GM12878 (cell line): ENCODE measurements at regions not wholly inside any gene's neighbourhood (a gene's known extent, or its start where the extent isn't known, plus 50 kb on each side); places are given as distances from the start of the nearest gene placed in this dataset.

Source experiments
- ATAC-seq: fragments of 200-7000 bp; cut with Tn5 transposase; 3 replicates; pipeline ENCODE4 v1.9.1; 2020; ENCODE audit warnings: mild to moderate bottlenecking, moderate library complexity
- BruUV-seq: library from RNA; stranded (reverse); fragments of 400-500 nt; replicated peaks from 2 replicates; lab custom pipeline; 2021; lab: Mats Ljungman, UMichigan
- CTCF ChIA-PET: fragments of 300-600 bp; sonication (Branson Sonifier 250); formaldehyde crosslinking; extraction: SDS; loops from one replicate; lab custom pipeline; 2021; ENCODE audit warnings: inconsistent platforms; lab: Yijun Ruan, JAX
- POLR2A ChIA-PET: fragments of 350-600 bp; formaldehyde crosslinking; extraction: SDS; loops from one replicate; lab custom pipeline; 2021; ENCODE audit warnings: inconsistent platforms; lab: Charles Lee
- RAD21 ChIA-PET: fragments of 300-600 bp; sonication (Branson Sonifier 250); formaldehyde crosslinking; loops from one replicate; lab custom pipeline; 2023; ENCODE audit warnings: antibody characterized with exemption; ENCODE audit not compliant: unreplicated experiment; lab: Charles Lee
- SMC1A ChIA-PET: fragments of 300-600 bp; sonication (Branson Sonifier 250); formaldehyde crosslinking; loops from one replicate; lab custom pipeline; 2023; ENCODE audit not compliant: unreplicated experiment, uncharacterized antibody; lab: Charles Lee
- DNase-seq: peaks from one replicate; pipeline ENCODE4 v3.0.0-alpha.2; 2011; ENCODE audit warnings: low read depth, low spot score
- FAIRE-seq: peaks from 3 replicates; lab custom pipeline; 2011; peaks lifted over from hg19 to GRCh38; lab: Jason Lieb, UNC
- H2AFZ ChIP-seq: 2 replicates; pipeline ENCODE4 v1.6.0; 2011; ENCODE audit warnings: low read depth, low read length, control low read depth; ENCODE audit not compliant: control insufficient read depth
- H3K27ac ChIP-seq: 2 replicates; pipeline ENCODE4 v1.5.1; 2011; ENCODE audit warnings: control low read depth; ENCODE audit not compliant: control insufficient read depth, insufficient read depth
- H3K27me3 ChIP-seq, 2 experiments: replicated peaks in 1 of 2; 2 replicates each; pipeline versions ENCODE4 v1.6.0 to v1.6.1; 2011; ENCODE audit warnings: low read length in 1 of 2; ENCODE audit not compliant: control insufficient read depth in 2 of 2, insufficient read depth in 2 of 2
- H3K36me3 ChIP-seq, 2 experiments: 2 replicates each; pipeline ENCODE4 v1.5.1; 2011; ENCODE audit warnings: low read length in 1 of 2; ENCODE audit not compliant: control insufficient read depth in 2 of 2, insufficient read depth in 2 of 2
- H3K4me1 ChIP-seq: 2 replicates; pipeline ENCODE4 v1.6.1; 2011; ENCODE audit warnings: mild to moderate bottlenecking, low read length, moderate library complexity, mixed read lengths; ENCODE audit not compliant: control insufficient read depth, insufficient read depth
- H3K4me2 ChIP-seq: 2 replicates; pipeline ENCODE4 v1.6.0; 2011; ENCODE audit warnings: control low read depth; ENCODE audit not compliant: control insufficient read depth, insufficient read depth
- H3K4me3 ChIP-seq: fragments of 200-600 bp; sonication (generic); 2 replicates; pipeline ENCODE4 v1.5.1; 2016
- H3K79me2 ChIP-seq: 2 replicates; pipeline ENCODE4 v1.6.0; 2011; ENCODE audit warnings: low read length; ENCODE audit not compliant: control insufficient read depth, insufficient read depth
- H3K9ac ChIP-seq: 2 replicates; pipeline ENCODE4 v1.8.0; 2011; ENCODE audit warnings: low read length, control low read depth, mixed read lengths; ENCODE audit not compliant: control insufficient read depth, insufficient read depth
- H3K9me3 ChIP-seq: replicated peaks from 3 replicates; pipeline ENCODE4 v1.5.1; 2011; ENCODE audit warnings: mild to moderate bottlenecking, low read length; ENCODE audit not compliant: control insufficient read depth, insufficient read depth
- H4K20me1 ChIP-seq: 2 replicates; pipeline ENCODE4 v1.6.0; 2011; ENCODE audit not compliant: control insufficient read depth, insufficient read depth
- ZNF592 ChIP-seq: fragments of 450-650 bp; IDR thresholded peaks from 2 replicates; pipeline ENCODE4 v1.6.1; 2017; ENCODE audit warnings: mild to moderate bottlenecking, moderate library complexity
- ZNF687 ChIP-seq: fragments of 450-650 bp; IDR thresholded peaks from 2 replicates; pipeline ENCODE4 v1.6.1; 2017; ENCODE audit warnings: mild to moderate bottlenecking, moderate library complexity
- WGBS: methylation state at CpG from one replicate; pipeline ENCODE4 v1.1.6; 2016; ENCODE audit warnings: low lambda C conversion rate; ENCODE audit not compliant: insufficient replicate concordance, insufficient coverage; ENCODE audit errors: missing lambda C conversion rate; 5-methylcytosine and 5-hydroxymethylcytosine counted together
- in situ Hi-C: fragments of 300-500 bp; cut with MboI; formaldehyde crosslinking; loops from 9 replicates; pipeline ENCODE4 v1.14.3; 2018; ENCODE audit warnings: mixed read lengths
- intact Hi-C: fragments of 100-400 bp; cut with micrococcal nuclease; formaldehyde crosslinking; loops from one replicate; pipeline ENCODE4 v1.14.2; 2022; ENCODE audit not compliant: unreplicated experiment

- RAD21 ChIA-PET, result interaction anchor here (1.6 kb wide), 1 partner anchor 13 kb away, joined by 5 read pairs; no protein-coding TSS in a partner anchor
- CTCF ChIA-PET, result interaction anchor here (1.8 kb wide), 1 partner anchor 111 kb away, joined by 6 read pairs; no protein-coding TSS in a partner anchor
- H3K27me3 ChIP-seq, result no peaks in the 10 kb centered on the region
- no peak overlapping the region for H3K9ac ChIP-seq
- no peak overlapping the region for H2AFZ ChIP-seq
- WGBS, result 67% methylated on average over 3 of the region's 3 CpGs
- no peak overlapping the region for H3K4me2 ChIP-seq
- intact Hi-C loops, result no loop called here
- H3K4me1 ChIP-seq, result no peaks in the 10 kb centered on the region
- POLR2A ChIA-PET, result no interaction called here
- in situ Hi-C loops, result no loop called here
- no peaks in the 10 kb centered on the region for H3K36me3 ChIP-seq
- FAIRE-seq (no peak), ATAC-seq (no peak), DNase-seq (no peak)
- H3K79me2 ChIP-seq, result no peaks in the 10 kb centered on the region
- no peaks in the 10 kb centered on the region for H4K20me1 ChIP-seq
- no peaks in the 10 kb centered on the region for H3K9me3 ChIP-seq
- no peak overlapping the region for H3K27ac ChIP-seq
- TF ChIP-seq ZNF687, result no peak
- no peak for TF ChIP-seq ZNF592
- no peak overlapping the region for H3K4me3 ChIP-seq
- BruUV-seq, result no TSS peak
- SMC1A ChIA-PET, result no interaction called here
Observed at GRCh38 chr6:87943191-87943590, 104.5 kb upstream of the SPACA1 start.
